ENCODE measurements at regions not wholly inside any gene's neighbourhood (a gene's known extent, or its start where the extent isn't known, plus 50 kb on each side); places are given as distances from the start of the nearest gene placed in this dataset.

- Histone ChIP-seq H3K27ac (no peak overlapping the region), H3K79me2 (no peaks in the 10 kb centered on the region), H3K9me2 (replicated peaks; ENCODE audit: insufficient read depth) (no peaks in the 10 kb centered on the region), H3K4me1 (ENCODE audit: insufficient read depth) (peaks cover 2% of the 10 kb centered on the region), H3K36me3 (replicated peaks; ENCODE audit: insufficient read depth, low read depth) (no peaks in the 10 kb centered on the region), H3K27me3 (no peaks in the 10 kb centered on the region), H2AFZ (no peak overlapping the region), H3K9me3 (ENCODE audit: low read depth) (no peaks in the 10 kb centered on the region), H3K4me2 (no peak overlapping the region), H4K20me1 (ENCODE audit: insufficient read depth, poor library complexity, severe bottlenecking) (no peaks in the 10 kb centered on the region), H3K4me3 (no peak overlapping the region)
- WGBS (ENCODE audit: low lambda C conversion rate, missing lambda C conversion rate) = 67% methylated on average over 10 of the region's 10 CpGs
- no peak for DNase-seq (ENCODE audit: low spot score)
- TF ChIP-seq EZH2phosphoT487 (IDR thresholded peaks at IDR 0.05; ENCODE audit: low read depth, severe bottlenecking, unreplicated experiment) (no peak), EZH2 (IDR thresholded peaks at IDR 0.05; ENCODE audit: borderline replicate concordance) (no peak), CTCF (IDR thresholded peaks at IDR 0.05; ENCODE audit: poor library complexity) (no peak)
Measured at GRCh38 chr11:114987186-114987760, 308.9 kb downstream of the NXPE2 start.

GRCh38 chr11:114988644-114989043, 310.3 kb downstream of the NXPE2 start:
- Histone ChIP-seq H4K20me1 (ENCODE audit: insufficient read depth, poor library complexity, severe bottlenecking) (no peaks in the 10 kb centered on the region), H3K27me3 (no peaks in the 10 kb centered on the region), H3K36me3 (replicated peaks; ENCODE audit: insufficient read depth, low read depth) (no peaks in the 10 kb centered on the region), H3K9me2 (replicated peaks; ENCODE audit: insufficient read depth) (no peaks in the 10 kb centered on the region), H3K4me3 (no peak overlapping the region), H3K9me3 (ENCODE audit: low read depth) (no peaks in the 10 kb centered on the region), H2AFZ (no peak overlapping the region), H3K4me1 (ENCODE audit: insufficient read depth) (no peaks in the 10 kb centered on the region), H3K4me2 (no peak overlapping the region), H3K79me2 (no peaks in the 10 kb centered on the region), H3K27ac (no peak overlapping the region)
- TF ChIP-seq CTCF (IDR thresholded peaks at IDR 0.05; ENCODE audit: poor library complexity) (no peak), EZH2phosphoT487 (IDR thresholded peaks at IDR 0.05; ENCODE audit: low read depth, severe bottlenecking, unreplicated experiment) (no peak), EZH2 (IDR thresholded peaks at IDR 0.05; ENCODE audit: borderline replicate concordance) (no peak)
- 79% methylated on average over 14 of the region's 14 CpGs for WGBS (ENCODE audit: low lambda C conversion rate, missing lambda C conversion rate)
- no peak for DNase-seq (ENCODE audit: low spot score)

- H3K9me2 ChIP-seq (replicated peaks; ENCODE audit: insufficient read depth) = no peaks in the 10 kb centered on the region
- no peaks in the 10 kb centered on the region for H3K9me3 ChIP-seq (ENCODE audit: low read depth)
- no peak overlapping the region for H3K4me3 ChIP-seq
- no peaks in the 10 kb centered on the region for H3K4me1 ChIP-seq (ENCODE audit: insufficient read depth)
- no peaks in the 10 kb centered on the region for H4K20me1 ChIP-seq (ENCODE audit: insufficient read depth, poor library complexity, severe bottlenecking)
- no peaks in the 10 kb centered on the region for H3K79me2 ChIP-seq
- no peak for DNase-seq (ENCODE audit: low spot score)
- no peak overlapping the region for H3K4me2 ChIP-seq
- H3K36me3 ChIP-seq (replicated peaks; ENCODE audit: insufficient read depth, low read depth) = no peaks in the 10 kb centered on the region
- H2AFZ ChIP-seq = no peak overlapping the region
- H3K27me3 ChIP-seq = peaks cover 5% of the 10 kb centered on the region
- WGBS (ENCODE audit: low lambda C conversion rate, missing lambda C conversion rate) = 81% methylated on average over 9 of the region's 9 CpGs
- H3K27ac ChIP-seq = no peak overlapping the region
- TF ChIP-seq EZH2 (IDR thresholded peaks at IDR 0.05; ENCODE audit: borderline replicate concordance) (no peak), CTCF (IDR thresholded peaks at IDR 0.05; ENCODE audit: poor library complexity) (no peak), EZH2phosphoT487 (IDR thresholded peaks at IDR 0.05; ENCODE audit: low read depth, severe bottlenecking, unreplicated experiment) (no peak)
Measured at GRCh38 chr11:114989536-114989935, 311.2 kb downstream of the NXPE2 start.
